HepG2 (cell line): ENCODE measurements at regions not wholly inside any gene's neighbourhood (a gene's known extent, or its start where the extent isn't known, plus 50 kb on each side); places are given as distances from the start of the nearest gene placed in this dataset.

Experiments
- ATAC-seq: fragments of 200-7000 bp; cut with Tn5 transposase; 3 replicates; pipeline ENCODE4 v1.9.1; 2020; ENCODE audit warnings: mild to moderate bottlenecking, moderate library complexity
- BruUV-seq: library from RNA; stranded (reverse); fragments of 400-500 nt; replicated peaks from 2 replicates; lab custom pipeline; 2021; lab: Mats Ljungman, UMichigan
- CTCF ChIA-PET: fragments of 300-600 bp; formaldehyde crosslinking; extraction: SDS; loops from one replicate; lab custom pipeline; 2021; ENCODE audit warnings: low total read pairs, inconsistent platforms, low intra/inter-chr PET ratio; lab: Yijun Ruan, JAX
- POLR2A ChIA-PET: fragments of 350-600 bp; sonication (Branson Sonifier 250); formaldehyde crosslinking; loops from one replicate; lab custom pipeline; 2020; ENCODE audit warnings: antibody characterized with exemption, inconsistent platforms; lab: Yijun Ruan, JAX
- DNase-seq: peaks from one replicate; pipeline ENCODE4 v3.0.0-alpha.2; 2015; ENCODE audit warnings: low spot score
- FAIRE-seq: peaks from 3 replicates; lab custom pipeline; 2011; peaks lifted over from hg19 to GRCh38; lab: Jason Lieb, UNC
- H2AFZ ChIP-seq: one replicate; pipeline ENCODE4 v1.6.1; 2011; ENCODE audit warnings: low read length, inconsistent platforms
- H3K27ac ChIP-seq: fragments of 300-600 bp; 3 replicates; pipeline ENCODE4 v1.8.0; 2011; ENCODE audit warnings: mixed run types, mild to moderate bottlenecking, mixed read lengths, low read length, inconsistent platforms; ENCODE audit not compliant: insufficient read depth; ENCODE audit errors: extremely low read length
- H3K27me3 ChIP-seq, 2 experiments: fragments of 200-600 bp in 1 of 2; 2 replicates in 1 of 2; 3 replicates in 1 of 2; pipeline versions ENCODE4 v1.6.0 to v1.8.0; 2011; ENCODE audit warnings: low read length in 2 of 2, mild to moderate bottlenecking in 2 of 2, moderate library complexity in 2 of 2, inconsistent platforms in 1 of 2; ENCODE audit not compliant: insufficient read depth in 2 of 2, control insufficient read depth in 1 of 2
- H3K36me3 ChIP-seq, 2 experiments: fragments of 200-600 bp in 1 of 2; replicated peaks in 1 of 2; 2 replicates in 1 of 2; 3 replicates in 1 of 2; pipeline versions ENCODE4 v1.5.1 to v1.8.0; 2011; ENCODE audit warnings: low read length in 2 of 2, inconsistent platforms in 1 of 2; ENCODE audit not compliant: insufficient read depth in 2 of 2, control insufficient read depth in 1 of 2
- H3K4me1 ChIP-seq: 2 replicates; pipeline ENCODE4 v1.5.1; 2012; ENCODE audit warnings: low read length, inconsistent platforms; ENCODE audit not compliant: insufficient read depth
- H3K4me2 ChIP-seq: 2 replicates; pipeline ENCODE4 v1.6.0; 2011; ENCODE audit warnings: low read depth, low read length, inconsistent platforms
- H3K4me3 ChIP-seq, 3 experiments: fragments of 200-600 bp in 1 of 3; sonication (generic), shearing (Covaris generic) in 1 of 3; replicated peaks in 1 of 3; 2 replicates each; pipeline ENCODE4 v1.5.1; 2011 to 2016; ENCODE audit warnings: low read length in 3 of 3, inconsistent platforms in 2 of 3, low read depth in 2 of 3, mild to moderate bottlenecking in 2 of 3, control low read depth in 1 of 3, mixed read lengths in 1 of 3; ENCODE audit not compliant: insufficient read depth in 1 of 3
- H3K79me2 ChIP-seq: one replicate; pipeline ENCODE4 v1.6.1; 2011; ENCODE audit warnings: low read length, inconsistent platforms; ENCODE audit not compliant: insufficient read depth
- H3K9ac ChIP-seq: 2 replicates; pipeline ENCODE4 v1.6.0; 2011; ENCODE audit warnings: mild to moderate bottlenecking, low read depth, low read length, inconsistent platforms; ENCODE audit not compliant: insufficient read depth
- H3K9me3 ChIP-seq: 2 replicates; pipeline ENCODE4 v1.5.1; 2012; ENCODE audit warnings: mild to moderate bottlenecking, low read length
- H4K20me1 ChIP-seq: 2 replicates; pipeline ENCODE4 v1.6.0; 2011; ENCODE audit warnings: inconsistent platforms, mild to moderate bottlenecking, low read length, moderate library complexity; ENCODE audit not compliant: insufficient read depth
- BRCA1 ChIP-seq: sonication (generic); formaldehyde crosslinking; IDR thresholded peaks from 2 replicates; pipeline ENCODE4 v1.4.0; 2020; ENCODE audit warnings: missing genetic modification reagents
- MAFK ChIP-seq, 2 experiments: IDR thresholded peaks in 1 of 2; conservative IDR thresholded peaks in 1 of 2; 2 replicates each; pipeline ENCODE4 v1.6.1; 2011; ENCODE audit warnings: improper control_type of control experiment in 2 of 2, low read length in 2 of 2
- ONECUT2 ChIP-seq: sonication (generic); formaldehyde crosslinking; IDR thresholded peaks from 2 replicates; pipeline ENCODE4 v1.4.0; 2020; ENCODE audit warnings: missing genetic modification reagents
- PREB ChIP-seq: sonication (generic); formaldehyde crosslinking; IDR thresholded peaks from 2 replicates; pipeline ENCODE4 v1.4.0; 2020; ENCODE audit warnings: missing genetic modification reagents
- SIX1 ChIP-seq: sonication (generic); formaldehyde crosslinking; IDR thresholded peaks from 2 replicates; pipeline ENCODE4 v1.4.0; 2020; ENCODE audit warnings: missing genetic modification reagents, borderline replicate concordance
- ZNF607 ChIP-seq: sonication (generic); formaldehyde crosslinking; IDR thresholded peaks from 2 replicates; pipeline ENCODE4 v1.5.1; 2020; ENCODE audit warnings: missing genetic modification reagents, mild to moderate bottlenecking, borderline replicate concordance
- WGBS: methylation state at CpG from one replicate; pipeline ENCODE4 v1.1.6; 2017; ENCODE audit warnings: low lambda C conversion rate; 5-methylcytosine and 5-hydroxymethylcytosine counted together
- in situ Hi-C: cut with HindIII; loops from 2 replicates; pipeline ENCODE4 v1.10.0; 2017; ENCODE audit warnings: low pct_unique_long_range_greater_than_20kb; ENCODE audit not compliant: extremely low pct_ligation_motif_present
- intact Hi-C: fragments of 100-400 bp; cut with micrococcal nuclease; formaldehyde crosslinking; loops from one replicate; pipeline ENCODE4 v1.10.0; 2022; ENCODE audit not compliant: unreplicated experiment
- TF ChIP-seq, protein P1 (sequence below): sonication (generic); formaldehyde crosslinking; IDR thresholded peaks from 2 replicates; pipeline ENCODE4 v1.5.0; 2020; ENCODE audit warnings: mild to moderate bottlenecking, missing genetic modification reagents
- TF ChIP-seq, protein P2 (sequence below): sonication (generic); formaldehyde crosslinking; IDR thresholded peaks from 2 replicates; pipeline ENCODE4 v1.5.0; 2020; ENCODE audit warnings: missing genetic modification reagents

- ATAC-seq (no peak), FAIRE-seq (no peak), DNase-seq (no peak)
- no peaks in the 10 kb centered on the region for H4K20me1 ChIP-seq
- BruUV-seq: no TSS peak
- in situ Hi-C loops: no loop called here
- no peaks in the 10 kb centered on the region for H3K27me3 ChIP-seq
- ChIA-PET CTCF (no interaction called here), POLR2A (no interaction called here)
- WGBS: 33% methylated on average over 1 of the region's 1 CpG
- H3K4me3 ChIP-seq: no peak overlapping the region
- TF ChIP-seq MAFK (conservative IDR thresholded peaks at IDR 0.05 in 1 of 2, IDR thresholded peaks at IDR 0.05 in 1 of 2; ENCODE audit: low read length in 2 of 2) (no peak), ZNF607 (CRISPR knock-in tag) (no peak), SIX1 (no peak), PREB (CRISPR knock-in tag) (no peak), ONECUT2 (CRISPR knock-in tag) (no peak), BRCA1 (CRISPR knock-in tag) (no peak)
- TF ChIP-seq, protein P1, sequence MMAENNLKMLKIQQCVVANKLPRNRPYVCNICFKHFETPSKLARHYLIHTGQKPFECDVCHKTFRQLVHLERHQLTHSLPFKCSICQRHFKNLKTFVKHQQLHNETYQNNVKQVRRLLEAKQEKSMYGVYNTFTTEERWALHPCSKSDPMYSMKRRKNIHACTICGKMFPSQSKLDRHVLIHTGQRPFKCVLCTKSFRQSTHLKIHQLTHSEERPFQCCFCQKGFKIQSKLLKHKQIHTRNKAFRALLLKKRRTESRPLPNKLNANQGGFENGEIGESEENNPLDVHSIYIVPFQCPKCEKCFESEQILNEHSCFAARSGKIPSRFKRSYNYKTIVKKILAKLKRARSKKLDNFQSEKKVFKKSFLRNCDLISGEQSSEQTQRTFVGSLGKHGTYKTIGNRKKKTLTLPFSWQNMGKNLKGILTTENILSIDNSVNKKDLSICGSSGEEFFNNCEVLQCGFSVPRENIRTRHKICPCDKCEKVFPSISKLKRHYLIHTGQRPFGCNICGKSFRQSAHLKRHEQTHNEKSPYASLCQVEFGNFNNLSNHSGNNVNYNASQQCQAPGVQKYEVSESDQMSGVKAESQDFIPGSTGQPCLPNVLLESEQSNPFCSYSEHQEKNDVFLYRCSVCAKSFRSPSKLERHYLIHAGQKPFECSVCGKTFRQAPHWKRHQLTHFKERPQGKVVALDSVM (CRISPR knock-in tag): no peak
- TF ChIP-seq, protein P2, sequence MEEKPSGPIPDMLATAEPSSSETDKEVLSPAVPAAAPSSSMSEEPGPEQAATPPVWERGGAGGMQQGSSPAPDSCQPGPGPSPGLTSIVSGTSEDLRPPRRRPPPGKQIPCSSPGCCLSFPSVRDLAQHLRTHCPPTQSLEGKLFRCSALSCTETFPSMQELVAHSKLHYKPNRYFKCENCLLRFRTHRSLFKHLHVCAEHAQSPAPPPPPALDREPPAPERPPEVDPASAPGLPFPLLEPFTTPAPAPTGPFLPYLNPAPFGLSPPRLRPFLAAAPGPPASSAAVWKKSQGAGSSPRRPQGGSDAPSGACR (CRISPR knock-in tag): no peak
- H3K4me2 ChIP-seq: no peak overlapping the region
- no peaks in the 10 kb centered on the region for H3K4me1 ChIP-seq
- H3K9me3 ChIP-seq: no peaks in the 10 kb centered on the region
- no peak overlapping the region for H2AFZ ChIP-seq
- H3K27ac ChIP-seq: no peak overlapping the region
- intact Hi-C loops: no loop called here
- H3K36me3 ChIP-seq: no peaks in the 10 kb centered on the region
- no peak overlapping the region for H3K9ac ChIP-seq
- no peaks in the 10 kb centered on the region for H3K79me2 ChIP-seq
Observed at GRCh38 chr13:73943965-73944233, 190.3 kb downstream of the KLF12 start.
